ENCODE measurements at regions not wholly inside any gene's neighbourhood (a gene's known extent, or its start where the extent isn't known, plus 50 kb on each side); places are given as distances from the start of the nearest gene placed in this dataset.

DNA sequence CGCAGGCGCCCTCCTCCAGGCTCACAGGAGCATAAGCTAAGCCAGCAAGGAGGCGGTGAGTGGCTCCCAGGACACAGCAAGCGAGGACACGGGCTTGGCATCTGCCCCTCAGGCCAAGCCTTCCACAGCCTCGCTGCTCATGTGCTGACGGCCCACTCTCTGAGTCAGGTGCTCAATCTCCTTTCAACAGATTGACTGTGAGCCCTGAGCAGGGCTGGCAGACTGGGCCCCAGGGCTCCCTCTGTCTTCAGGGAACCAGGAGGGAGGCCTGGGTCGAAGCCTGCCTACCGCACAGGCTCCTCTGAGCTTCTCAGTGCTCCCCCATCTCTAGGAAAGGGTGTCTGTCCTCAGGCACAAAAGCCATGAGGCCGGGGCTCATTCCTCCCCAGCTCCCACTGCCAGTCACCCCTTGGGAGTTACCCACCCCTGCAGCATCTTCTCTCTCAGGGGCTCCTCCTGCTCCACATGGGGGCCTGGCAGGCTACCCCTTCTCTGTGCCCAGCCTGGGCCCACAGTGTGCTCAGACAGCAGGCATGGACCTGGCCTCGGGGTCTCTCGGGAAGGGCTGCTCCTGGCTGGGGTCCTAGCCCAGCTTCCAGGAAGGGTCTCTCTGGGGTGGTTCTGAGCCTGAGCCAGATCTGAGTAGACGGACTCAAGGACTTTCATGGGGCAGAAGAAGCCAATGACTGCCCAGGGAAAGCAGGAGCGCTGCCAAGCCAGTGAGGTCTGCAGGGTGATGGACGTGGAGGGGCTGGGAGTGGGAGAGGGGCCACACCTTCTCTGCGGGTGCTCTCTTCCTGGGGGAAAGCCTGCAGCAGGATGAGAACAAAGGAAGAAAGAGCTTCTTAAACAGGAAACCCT, 138.0 kb upstream of the GPC1 start:
- no peak for DNase-seq (ENCODE audit: low read depth in 2 of 2)

DNA sequence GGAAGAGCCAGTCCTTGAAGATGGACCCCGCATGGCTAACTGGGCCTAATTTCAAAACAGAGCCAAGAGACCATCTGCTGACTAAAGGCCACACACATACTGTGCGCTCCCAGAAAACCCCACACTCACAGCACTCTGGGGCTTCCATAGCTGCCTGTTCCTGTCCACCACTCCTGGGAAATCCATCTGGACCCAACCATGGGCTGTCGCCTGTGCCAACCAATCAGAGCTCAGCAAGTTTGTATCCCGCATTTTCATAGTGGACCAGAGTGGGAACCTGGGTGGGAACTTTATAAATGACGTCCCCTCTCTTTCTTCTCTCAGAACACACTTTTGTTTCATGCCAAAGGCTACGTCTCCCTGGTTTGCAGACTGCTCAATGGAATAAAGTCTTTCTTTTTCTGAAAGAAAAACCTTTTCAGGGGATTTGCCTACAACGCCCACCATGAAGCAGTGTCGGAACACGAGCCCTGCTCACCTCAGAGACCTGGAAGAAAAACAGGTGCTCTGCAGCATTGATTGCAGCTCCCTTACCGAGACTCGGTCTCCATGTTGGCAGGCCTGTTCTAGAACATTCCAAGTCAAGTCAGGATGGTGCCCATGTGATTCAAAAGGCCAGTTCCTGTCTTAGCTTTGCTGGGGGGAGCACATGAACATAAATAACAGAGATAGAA, 137.2 kb upstream of the GPC1 start:
- DNase-seq (ENCODE audit: low read depth in 2 of 2), result no peak

GRCh38 chr2:240298803-240299709, 136.4 kb upstream of the GPC1 start:
- DNase-seq (ENCODE audit: low read depth in 2 of 2), result no peak

DNA sequence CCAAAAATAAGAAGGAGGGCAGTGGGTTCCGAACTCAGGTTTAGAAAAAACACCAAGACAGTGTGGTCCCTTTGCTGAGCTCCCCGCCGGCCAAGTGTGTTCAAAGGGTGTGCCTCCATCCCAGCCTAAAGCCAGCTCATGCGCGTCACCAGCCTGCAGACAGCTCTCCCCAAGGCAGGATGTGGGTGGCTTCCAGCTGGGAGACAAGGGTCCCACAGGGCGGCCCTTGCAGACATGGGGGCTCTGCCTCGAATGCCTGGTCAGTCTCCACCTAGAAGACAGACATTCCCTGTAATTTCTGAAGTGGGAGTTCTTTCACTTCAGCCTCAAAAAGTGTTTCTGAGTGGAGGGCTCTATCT, 135.8 kb upstream of the GPC1 start:
- no peak for DNase-seq (ENCODE audit: low read depth in 2 of 2)

- DNase-seq (ENCODE audit: low read depth in 2 of 2), result no peak
These were observed 135.1 kb upstream of the GPC1 start for GRCh38 chr2:240300261-240300821.

DNA sequence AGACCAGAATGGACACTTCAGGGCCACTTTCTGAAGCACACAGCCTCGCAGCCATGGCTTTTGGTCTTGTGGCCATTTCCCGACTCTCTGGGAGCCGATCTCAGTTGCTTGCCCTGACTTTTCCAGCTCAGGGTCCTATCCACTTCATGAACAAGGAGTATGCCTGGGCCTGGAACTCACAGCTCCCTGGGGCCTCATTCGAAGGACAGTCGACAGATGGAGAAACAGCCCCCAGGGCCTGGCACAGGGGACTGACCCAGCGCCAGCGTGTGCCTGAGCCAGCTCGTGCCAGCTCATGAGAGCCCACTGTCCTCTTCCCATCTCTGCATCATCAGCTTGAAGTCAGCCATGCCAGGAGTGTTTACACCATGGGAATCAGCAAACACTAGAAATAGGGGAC, 134.6 kb upstream of the GPC1 start:
- no peak for DNase-seq (ENCODE audit: low read depth in 2 of 2)

DNA sequence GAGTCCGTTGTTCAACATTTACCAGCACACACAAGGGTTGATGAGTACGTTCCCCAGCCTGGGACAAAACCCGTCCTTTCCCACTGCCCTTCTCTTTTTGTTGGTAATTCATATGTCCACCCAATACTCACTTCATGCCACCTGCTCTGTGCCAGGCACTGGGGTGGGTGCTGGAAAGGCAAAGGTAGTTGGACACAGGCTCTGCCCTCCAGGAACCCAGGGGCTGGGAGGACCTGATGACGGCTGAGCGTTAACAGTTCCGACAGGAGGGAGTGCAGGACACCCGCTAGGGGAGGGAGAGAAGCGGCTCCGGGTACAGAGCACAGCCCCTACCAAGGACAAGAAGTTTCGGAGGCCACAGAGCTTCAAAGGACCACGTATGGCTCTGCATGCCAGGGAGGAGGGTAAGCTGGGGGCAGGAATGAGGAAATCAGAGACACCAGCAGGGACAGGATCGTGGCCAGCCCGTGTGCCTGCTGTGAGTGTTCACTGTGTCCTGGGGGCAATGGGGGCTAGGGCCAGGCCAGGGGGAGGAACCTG, 134.1 kb upstream of the GPC1 start:
- no peak for DNase-seq (ENCODE audit: low read depth in 2 of 2)

- DNase-seq (ENCODE audit: low read depth in 2 of 2), result no peak
These were observed 133.4 kb upstream of the GPC1 start for GRCh38 chr2:240302041-240302440.

DNA sequence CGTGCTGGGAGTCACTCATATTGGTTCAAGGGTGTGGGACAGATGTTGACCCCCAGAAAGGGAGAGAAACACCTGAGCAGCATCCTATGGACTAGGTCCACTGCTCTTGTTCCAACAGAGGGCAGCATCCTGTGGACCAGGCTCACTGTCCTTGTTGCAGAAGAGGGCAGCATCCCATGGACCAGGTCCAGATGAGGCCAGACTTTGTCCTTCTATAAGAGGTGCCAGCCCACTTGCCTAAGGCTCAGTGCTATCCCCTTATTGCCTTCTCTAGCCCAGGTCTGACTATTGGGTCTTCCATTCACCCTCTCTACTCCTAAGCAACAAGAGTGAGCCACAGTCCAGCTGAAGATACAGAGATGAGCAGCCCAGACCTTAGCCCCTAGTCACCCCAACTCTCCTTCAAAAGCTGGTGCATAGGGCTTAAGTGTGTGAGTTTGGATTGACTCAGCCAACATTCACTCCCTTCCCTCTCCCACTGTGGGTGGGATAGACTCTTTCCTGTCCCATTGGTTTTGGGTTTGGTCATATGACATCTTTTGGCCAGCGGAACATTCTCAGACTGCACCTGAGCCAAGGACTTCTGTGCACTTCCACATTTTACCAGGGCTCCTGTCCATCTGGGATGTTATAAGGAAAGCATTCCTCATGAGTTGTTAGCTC, 132.4 kb upstream of the GPC1 start:
- DNase-seq (ENCODE audit: low read depth in 2 of 2), result no peak

DNA sequence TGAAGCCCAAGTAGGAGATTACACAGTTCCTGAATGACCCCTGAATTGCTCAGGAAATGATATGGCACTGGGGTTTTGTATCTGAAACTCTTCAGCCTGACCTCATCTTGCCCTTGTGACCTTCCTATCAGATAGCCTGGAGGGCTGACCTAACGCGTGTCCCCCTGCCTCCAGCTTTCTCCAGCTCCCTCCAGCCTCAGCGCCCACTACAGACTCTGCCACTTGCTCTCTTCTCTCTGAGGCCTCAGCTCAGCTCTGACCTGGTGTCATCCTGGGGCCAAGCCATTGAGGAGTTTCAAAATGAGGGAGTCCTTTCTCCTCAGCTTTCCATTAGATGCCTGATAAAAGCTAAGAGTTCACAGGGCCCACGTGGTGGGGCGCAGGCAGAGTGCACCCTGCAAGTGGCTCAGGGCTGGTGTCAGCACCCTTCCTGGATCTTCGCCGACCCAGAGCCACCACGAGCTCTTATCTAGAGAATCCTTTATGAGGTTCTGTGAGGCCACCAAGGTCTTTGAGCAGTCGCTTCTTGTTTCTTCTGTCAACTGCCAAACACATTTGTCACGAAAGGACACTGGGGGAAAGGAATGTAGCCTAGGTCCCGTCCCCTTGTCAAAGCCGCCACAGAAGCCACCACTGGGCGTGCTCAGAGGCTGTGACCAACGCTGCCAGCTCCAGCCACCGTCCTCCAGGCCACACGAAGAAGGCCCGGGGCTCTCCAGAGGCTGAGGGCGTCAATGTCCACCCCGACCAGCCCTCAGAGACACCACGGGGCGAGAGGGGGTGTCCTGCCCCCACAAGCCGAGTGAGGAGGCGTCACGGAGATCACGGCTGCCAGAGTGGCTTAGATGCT, 131.3 kb upstream of the GPC1 start:
- DNase-seq (ENCODE audit: low read depth in 2 of 2), result no peak

- DNase-seq (ENCODE audit: low read depth in 2 of 2), result no peak
These were observed 130.7 kb upstream of the GPC1 start for GRCh38 chr2:240304746-240305161.

GRCh38 chr2:240305369-240305962, 130.0 kb upstream of the GPC1 start:
- DNase-seq (ENCODE audit: low read depth in 2 of 2), result no peak

DNA sequence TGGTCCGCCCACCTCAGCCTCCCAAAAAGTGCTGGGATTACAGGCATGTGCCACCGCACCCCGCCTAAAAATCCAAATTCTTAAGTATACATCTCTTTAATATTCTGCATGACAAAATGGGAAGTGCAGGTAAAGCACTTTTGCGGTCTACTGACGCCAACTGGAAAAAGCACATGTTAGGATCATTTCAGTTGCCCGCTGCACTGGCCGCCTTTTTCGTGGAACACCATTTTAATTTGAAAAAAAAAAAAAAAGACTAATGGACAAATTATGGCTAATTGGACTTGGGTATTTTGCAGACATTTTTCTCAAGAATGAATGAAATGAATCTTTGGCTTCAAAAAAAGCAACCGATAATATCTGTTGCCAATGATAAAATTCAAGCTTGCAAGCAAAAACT, 129.3 kb upstream of the GPC1 start:
- no peak for DNase-seq (ENCODE audit: low read depth in 2 of 2)

- no peak for DNase-seq (ENCODE audit: low read depth in 2 of 2)
These were observed 127.3 kb upstream of the GPC1 start for GRCh38 chr2:240308111-240308651.

DNA sequence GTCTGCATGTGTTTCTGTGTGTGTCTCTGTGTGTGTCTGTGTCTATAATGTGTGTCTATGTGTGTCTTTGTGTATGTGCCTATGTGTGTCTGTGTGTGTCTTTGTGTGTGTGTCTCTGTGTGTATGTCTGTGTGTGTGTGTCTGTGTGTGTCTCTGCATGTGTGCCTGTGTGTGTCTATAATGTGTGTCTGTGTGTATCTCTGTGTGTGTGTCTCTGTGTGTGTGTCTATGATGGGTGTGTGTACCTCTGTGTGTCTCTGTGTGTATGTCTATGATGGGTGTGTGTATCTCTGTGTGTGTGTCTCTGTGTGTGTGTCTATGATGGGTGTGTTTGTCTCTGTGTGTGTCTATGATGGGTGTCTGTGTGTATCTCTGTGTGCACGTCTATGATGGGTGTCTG, 126.2 kb upstream of the GPC1 start:
- no peak for DNase-seq (ENCODE audit: low read depth in 2 of 2)

GRCh38 chr2:240310201-240310600, 125.3 kb upstream of the GPC1 start:
- no peak for DNase-seq (ENCODE audit: low read depth in 2 of 2)

DNA sequence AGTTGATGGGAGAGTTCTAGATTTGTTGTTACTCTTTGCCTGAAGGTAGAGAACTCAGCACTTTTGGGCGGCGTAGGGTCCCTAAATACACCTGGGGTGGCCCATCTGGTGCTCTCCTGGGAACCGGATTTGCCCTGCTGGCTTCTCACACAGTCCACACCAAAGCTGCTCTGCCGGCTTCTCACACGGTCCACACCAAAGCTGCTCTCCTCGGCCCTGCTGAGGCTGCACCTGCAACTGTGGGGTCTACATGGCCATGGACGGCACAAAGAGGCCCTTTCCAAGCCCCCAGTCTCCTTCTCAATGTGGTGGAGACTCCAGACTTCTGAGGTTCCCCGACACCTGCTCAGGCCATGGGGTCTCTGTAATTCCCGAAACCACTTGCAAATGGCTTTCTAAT, 124.8 kb upstream of the GPC1 start:
- DNase-seq (ENCODE audit: low read depth in 2 of 2), result no peak

DNA sequence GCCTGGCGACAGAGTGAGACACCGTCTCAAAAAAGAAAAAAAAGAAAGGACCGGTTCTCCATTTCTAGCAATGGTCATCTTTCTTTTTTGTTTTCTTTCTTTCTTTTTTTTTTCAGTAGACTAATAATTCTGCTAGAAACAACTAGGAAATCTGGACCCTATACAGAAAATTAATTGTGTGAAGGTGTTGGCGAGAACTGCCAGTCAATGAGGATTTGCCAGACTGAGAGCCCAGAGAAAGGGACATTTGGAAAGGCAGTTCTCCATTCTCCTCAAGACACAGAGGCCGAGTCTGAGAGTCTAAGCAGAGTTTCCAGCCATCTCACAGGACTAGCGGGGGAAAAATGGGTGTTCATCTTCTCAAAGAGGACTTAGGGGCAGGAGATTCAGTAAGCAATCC, 123.6 kb upstream of the GPC1 start:
- DNase-seq (ENCODE audit: low read depth in 2 of 2), result no peak

- no peak for DNase-seq (ENCODE audit: low read depth in 2 of 2)
These were observed 116.1 kb upstream of the GPC1 start for GRCh38 chr2:240319221-240319854.

Measured in stimulated activated CD8-positive, alpha-beta memory T cell treated with anti-CD3 and anti-CD28 coated beads, Interleukin-15, amount 100 ng/mL, for 4 hours (primary cell).